ENCODE measurements at regions not wholly inside any gene's neighbourhood (a gene's known extent, or its start where the extent isn't known, plus 50 kb on each side); places are given as distances from the start of the nearest gene placed in this dataset.

- Histone ChIP-seq H3K4me1 (ENCODE audit: low read depth, poor library complexity, severe bottlenecking) (peaks cover 24% of the 10 kb centered on the region), H4K20me1 (ENCODE audit: insufficient read depth) (no peaks in the 10 kb centered on the region), H3K4me3 (IDR thresholded peaks at IDR 0.05; ENCODE audit: insufficient read depth, low read depth, low read length) (no peak overlapping the region), H3K27ac (no peak overlapping the region), H3K36me3 (ENCODE audit: insufficient read depth) (no peaks in the 10 kb centered on the region), H3K4me2 (peak overlapping the region; percentile 40), H2AFZ (ENCODE audit: low read depth) (no peak overlapping the region), H3K27me3 (ENCODE audit: insufficient read depth, low read depth) (no peaks in the 10 kb centered on the region), H3K79me2 (ENCODE audit: insufficient read depth, low read depth) (no peaks in the 10 kb centered on the region), H3K9ac (no peak overlapping the region)
- TF ChIP-seq CTCF (conservative IDR thresholded peaks at IDR 0.05; ENCODE audit: low read depth, low read length): no peak
Measured at GRCh38 chr3:153350420-153350819, 188.4 kb downstream of the RAP2B start.

DNA sequence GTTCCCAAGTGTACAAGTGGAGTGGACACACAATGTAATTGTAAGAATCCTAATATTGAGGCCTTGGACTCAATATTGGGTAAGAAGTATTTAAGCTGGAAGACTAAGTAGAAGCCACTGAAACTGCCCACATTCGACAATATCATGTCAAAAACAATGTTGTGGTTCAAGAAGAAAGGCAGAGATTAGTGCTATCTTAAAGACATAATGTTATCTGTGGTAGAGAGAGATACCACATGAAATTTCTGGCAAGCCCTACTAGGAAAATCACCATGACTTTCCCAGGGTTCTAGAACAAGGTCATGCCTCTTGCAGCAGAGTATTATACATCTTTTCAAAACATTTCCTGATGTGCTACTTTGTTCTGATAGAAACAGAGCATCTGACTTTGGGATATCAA lies 192.6 kb downstream of the RAP2B start:
- Histone ChIP-seq H3K4me1 (ENCODE audit: low read depth, poor library complexity, severe bottlenecking) (peaks cover 20% of the 10 kb centered on the region), H3K27me3 (ENCODE audit: insufficient read depth, low read depth) (no peaks in the 10 kb centered on the region), H2AFZ (ENCODE audit: low read depth) (no peak overlapping the region), H4K20me1 (ENCODE audit: insufficient read depth) (no peaks in the 10 kb centered on the region), H3K9ac (no peak overlapping the region), H3K27ac (no peak overlapping the region), H3K36me3 (ENCODE audit: insufficient read depth) (no peaks in the 10 kb centered on the region), H3K79me2 (ENCODE audit: insufficient read depth, low read depth) (no peaks in the 10 kb centered on the region), H3K4me3 (IDR thresholded peaks at IDR 0.05; ENCODE audit: insufficient read depth, low read depth, low read length) (no peak overlapping the region), H3K4me2 (no peak overlapping the region)
- TF ChIP-seq CTCF (conservative IDR thresholded peaks at IDR 0.05; ENCODE audit: low read depth, low read length): no peak

GRCh38 chr3:153355559-153355958 lies 193.5 kb downstream of the RAP2B start:
- peaks cover 11% of the 10 kb centered on the region for H3K4me1 ChIP-seq (ENCODE audit: low read depth, poor library complexity, severe bottlenecking)
- no peak overlapping the region for H2AFZ ChIP-seq (ENCODE audit: low read depth)
- no peak overlapping the region for H3K4me3 ChIP-seq (IDR thresholded peaks at IDR 0.05; ENCODE audit: insufficient read depth, low read depth, low read length)
- no peak for TF ChIP-seq CTCF (conservative IDR thresholded peaks at IDR 0.05; ENCODE audit: low read depth, low read length)
- H3K9ac ChIP-seq: no peak overlapping the region
- no peaks in the 10 kb centered on the region for H3K36me3 ChIP-seq (ENCODE audit: insufficient read depth)
- no peaks in the 10 kb centered on the region for H3K79me2 ChIP-seq (ENCODE audit: insufficient read depth, low read depth)
- no peaks in the 10 kb centered on the region for H4K20me1 ChIP-seq (ENCODE audit: insufficient read depth)
- H3K4me2 ChIP-seq: no peak overlapping the region
- no peaks in the 10 kb centered on the region for H3K27me3 ChIP-seq (ENCODE audit: insufficient read depth, low read depth)
- H3K27ac ChIP-seq: no peak overlapping the region

DNA sequence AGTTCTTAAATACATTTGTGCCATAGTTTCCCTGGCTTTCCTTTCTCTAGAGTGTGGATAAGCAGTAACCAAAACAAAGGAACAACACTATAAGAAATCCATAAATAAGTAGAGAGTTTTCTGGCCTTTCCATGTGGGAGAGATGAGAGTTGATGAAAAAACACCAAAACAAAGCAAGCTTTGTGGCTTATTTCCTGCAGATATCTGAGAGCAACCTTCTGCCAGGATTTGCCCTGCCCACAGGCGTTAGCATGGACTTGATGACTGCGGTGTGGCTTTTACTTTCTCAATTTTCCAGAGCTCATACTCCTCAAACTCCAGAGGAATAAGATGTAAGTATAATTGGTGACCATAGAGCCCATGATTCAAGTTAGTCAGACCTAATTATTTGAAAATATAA lies 194.9 kb downstream of the RAP2B start:
- no peak overlapping the region for H3K4me3 ChIP-seq (IDR thresholded peaks at IDR 0.05; ENCODE audit: insufficient read depth, low read depth, low read length)
- H3K4me1 ChIP-seq (ENCODE audit: low read depth, poor library complexity, severe bottlenecking): no peaks in the 10 kb centered on the region
- no peaks in the 10 kb centered on the region for H3K79me2 ChIP-seq (ENCODE audit: insufficient read depth, low read depth)
- no peak overlapping the region for H2AFZ ChIP-seq (ENCODE audit: low read depth)
- no peaks in the 10 kb centered on the region for H4K20me1 ChIP-seq (ENCODE audit: insufficient read depth)
- no peak overlapping the region for H3K9ac ChIP-seq
- no peaks in the 10 kb centered on the region for H3K27me3 ChIP-seq (ENCODE audit: insufficient read depth, low read depth)
- no peak overlapping the region for H3K4me2 ChIP-seq
- no peak overlapping the region for H3K27ac ChIP-seq
- no peaks in the 10 kb centered on the region for H3K36me3 ChIP-seq (ENCODE audit: insufficient read depth)
- no peak for TF ChIP-seq CTCF (conservative IDR thresholded peaks at IDR 0.05; ENCODE audit: low read depth, low read length)

DNA sequence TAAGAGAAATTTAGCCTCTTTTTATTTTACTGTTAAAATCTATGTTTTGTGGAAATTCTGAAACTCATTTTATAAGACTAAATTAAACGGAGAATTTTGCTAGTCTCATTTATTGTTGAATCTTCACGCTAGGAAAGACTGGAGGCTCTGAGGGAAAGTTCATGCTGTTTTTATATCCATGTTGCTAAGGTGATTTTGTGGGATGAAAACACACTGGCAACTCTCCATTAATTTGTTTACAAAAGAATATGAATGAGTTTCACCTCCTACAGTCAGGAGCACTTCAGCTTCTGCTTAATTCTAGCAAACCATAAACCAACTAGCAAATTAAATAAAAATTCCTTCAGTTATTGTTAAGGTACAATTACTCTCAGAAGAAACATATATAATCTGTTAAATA lies 195.4 kb downstream of the RAP2B start:
- H3K27me3 ChIP-seq (ENCODE audit: insufficient read depth, low read depth): no peaks in the 10 kb centered on the region

More for the DNA sequence above, 195.4 kb downstream of the RAP2B start:
- H4K20me1 ChIP-seq (ENCODE audit: insufficient read depth): no peaks in the 10 kb centered on the region
- H3K4me2 ChIP-seq: no peak overlapping the region
- no peaks in the 10 kb centered on the region for H3K4me1 ChIP-seq (ENCODE audit: low read depth, poor library complexity, severe bottlenecking)
- no peaks in the 10 kb centered on the region for H3K36me3 ChIP-seq (ENCODE audit: insufficient read depth)
- H3K27ac ChIP-seq: no peak overlapping the region
- H2AFZ ChIP-seq (ENCODE audit: low read depth): no peak overlapping the region
- H3K9ac ChIP-seq: no peak overlapping the region
- no peaks in the 10 kb centered on the region for H3K79me2 ChIP-seq (ENCODE audit: insufficient read depth, low read depth)
- no peak for TF ChIP-seq CTCF (conservative IDR thresholded peaks at IDR 0.05; ENCODE audit: low read depth, low read length)
- H3K4me3 ChIP-seq (IDR thresholded peaks at IDR 0.05; ENCODE audit: insufficient read depth, low read depth, low read length): no peak overlapping the region
